ENCODE measurements at regions not wholly inside any gene's neighbourhood (a gene's known extent, or its start where the extent isn't known, plus 50 kb on each side); places are given as distances from the start of the nearest gene placed in this dataset.
A peak's percentile ranks its signal among the peaks of the same experiment; 100 is the strongest.

- DNase-seq (ENCODE audit: low read depth in 2 of 2) = peak in 1 of 2 donors; percentile 3
- no peak for TF ChIP-seq CTCF (IDR thresholded peaks at IDR 0.05; ENCODE audit: low read depth, low read length)
- H3K4me3 ChIP-seq (replicated peaks in 1 of 2; ENCODE audit: low read depth in 2 of 2, low read length in 2 of 2) = no peak overlapping the region
Measured at GRCh38 chr13:21901811-21902708, 231.2 kb downstream of the FGF9 start.

GRCh38 chr13:21902709-21903098 is 231.8 kb downstream of the FGF9 start:
- no peak for TF ChIP-seq CTCF (IDR thresholded peaks at IDR 0.05; ENCODE audit: low read depth, low read length)
- no peak for DNase-seq (ENCODE audit: low read depth in 2 of 2)
- no peak overlapping the region for H3K4me3 ChIP-seq (replicated peaks in 1 of 2; ENCODE audit: low read depth in 2 of 2, low read length in 2 of 2)

GRCh38 chr13:21905486-21905885 is 234.6 kb downstream of the FGF9 start:
- no peak for TF ChIP-seq CTCF (IDR thresholded peaks at IDR 0.05; ENCODE audit: low read depth, low read length)
- no peak for DNase-seq (ENCODE audit: low read depth in 2 of 2)
- H3K4me3 ChIP-seq (replicated peaks in 1 of 2; ENCODE audit: low read depth in 2 of 2, low read length in 2 of 2) = no peak overlapping the region

GRCh38 chr13:21909331-21909730 is 238.5 kb downstream of the FGF9 start:
- no peak for TF ChIP-seq CTCF (IDR thresholded peaks at IDR 0.05; ENCODE audit: low read depth, low read length)
- no peak for DNase-seq (ENCODE audit: low read depth in 2 of 2)
- H3K4me3 ChIP-seq (replicated peaks in 1 of 2; ENCODE audit: low read depth in 2 of 2, low read length in 2 of 2) = no peak overlapping the region

GRCh38 chr13:21910546-21910945 is 239.7 kb downstream of the FGF9 start:
- no peak overlapping the region for H3K4me3 ChIP-seq (replicated peaks in 1 of 2; ENCODE audit: low read depth in 2 of 2, low read length in 2 of 2)
- no peak for TF ChIP-seq CTCF (IDR thresholded peaks at IDR 0.05; ENCODE audit: low read depth, low read length)
- DNase-seq (ENCODE audit: low read depth in 2 of 2) = no peak

- no peak for DNase-seq (ENCODE audit: low read depth in 2 of 2)
- TF ChIP-seq CTCF (IDR thresholded peaks at IDR 0.05; ENCODE audit: low read depth, low read length) = no peak
- no peak overlapping the region for H3K4me3 ChIP-seq (replicated peaks in 1 of 2; ENCODE audit: low read depth in 2 of 2, low read length in 2 of 2)
Measured at GRCh38 chr13:21911646-21912298, 240.9 kb downstream of the FGF9 start.
